ENCODE measurements at regions not wholly inside any gene's neighbourhood (a gene's known extent, or its start where the extent isn't known, plus 50 kb on each side); places are given as distances from the start of the nearest gene placed in this dataset.

DNA sequence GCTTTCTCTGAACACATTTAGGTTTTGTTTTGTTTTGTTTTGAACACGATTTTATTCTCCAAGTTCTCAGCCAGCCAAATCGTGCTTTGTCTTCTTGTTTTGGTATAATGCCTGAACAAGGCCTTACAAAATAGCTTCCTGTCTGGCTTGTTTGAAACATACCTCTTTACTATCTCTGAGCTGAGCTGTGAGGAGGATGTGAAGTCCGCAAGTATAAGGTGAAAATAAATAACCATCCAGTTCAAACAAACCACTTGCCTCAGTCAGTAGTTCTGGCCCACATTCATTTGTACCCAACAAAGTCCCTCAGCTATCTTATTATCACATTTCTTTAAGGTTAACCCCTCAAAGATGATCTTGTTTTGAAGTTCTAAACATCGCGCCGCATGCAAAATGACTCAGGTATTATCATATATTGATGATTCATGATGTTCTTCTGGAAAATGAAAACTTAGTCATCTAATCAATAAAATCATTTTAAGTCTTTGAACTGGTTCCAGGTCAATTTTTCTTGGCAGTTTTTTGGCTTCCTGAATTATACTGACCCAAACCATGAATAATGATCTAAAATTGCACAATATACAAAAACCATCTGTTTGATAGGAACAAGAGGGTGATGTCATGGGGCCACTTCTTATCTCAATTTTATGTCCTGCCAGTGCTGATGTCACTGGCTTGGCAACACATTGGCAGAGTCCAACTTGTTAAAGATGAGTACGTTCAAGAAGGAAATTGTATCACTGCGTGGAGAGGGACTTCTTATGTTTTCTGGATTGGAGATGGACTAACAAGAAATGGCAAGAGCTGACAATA lies 694.3 kb downstream of the KCNJ2 start:
- Histone ChIP-seq H3K9me3 (ENCODE audit: control extremely low read depth in 1 of 3, control insufficient read depth in 2 of 3, insufficient read depth in 1 of 3, low read length in 2 of 3) (peaks cover 0 to 12% (median 0%) of the 10 kb centered on the region in 3 donors), H3K4me2 (replicated peaks; ENCODE audit: low read depth, low read length, poor library complexity, severe bottlenecking) (no peak overlapping the region), H3K79me2 (ENCODE audit: control insufficient read depth, insufficient read depth, low read length) (no peaks in the 10 kb centered on the region), H3K4me3 (ENCODE audit: control extremely low read depth in 1 of 5, extremely low read depth in 1 of 5, insufficient read depth in 1 of 5, low read depth in 2 of 5, low read length in 4 of 5) (no peak overlapping the region), H3K4me1 (ENCODE audit: control insufficient read depth in 2 of 2, insufficient read depth in 2 of 2, low read length in 2 of 2) (no peaks in the 10 kb centered on the region), H3K27me3 (replicated peaks in 1 of 4; ENCODE audit: control extremely low read depth in 1 of 4, control insufficient read depth in 3 of 4, insufficient read depth in 4 of 4, low read length in 3 of 4) (no peaks in the 10 kb centered on the region), H3K36me3 (replicated peaks in 1 of 2; ENCODE audit: control extremely low read depth in 1 of 2, control insufficient read depth in 1 of 2, extremely low read depth in 1 of 2, insufficient read depth in 2 of 2, low read length in 1 of 2) (no peaks in the 10 kb centered on the region), H2AFZ (ENCODE audit: insufficient read depth, low read depth, low read length, poor library complexity, severe bottlenecking) (no peak overlapping the region), H3K9ac (ENCODE audit: low read length) (no peak overlapping the region), H4K20me1 (ENCODE audit: control insufficient read depth, insufficient read depth, low read length, poor library complexity, severe bottlenecking) (no peaks in the 10 kb centered on the region), H3K27ac (ENCODE audit: low read length in 2 of 2) (no peak overlapping the region)
- Mint-ChIP-seq H3K9me3 (ENCODE audit: insufficient read depth) (peaks cover 8% of the 10 kb centered on the region), H3K27ac (no peak overlapping the region), H3K4me1 (no peaks in the 10 kb centered on the region), H3K27me3 (no peaks in the 10 kb centered on the region), H3K4me3 (no peak overlapping the region)
- POLR2A ChIA-PET, result no interaction called here
- CTCF ChIA-PET, result no interaction called here
- TF ChIP-seq, protein P1, sequence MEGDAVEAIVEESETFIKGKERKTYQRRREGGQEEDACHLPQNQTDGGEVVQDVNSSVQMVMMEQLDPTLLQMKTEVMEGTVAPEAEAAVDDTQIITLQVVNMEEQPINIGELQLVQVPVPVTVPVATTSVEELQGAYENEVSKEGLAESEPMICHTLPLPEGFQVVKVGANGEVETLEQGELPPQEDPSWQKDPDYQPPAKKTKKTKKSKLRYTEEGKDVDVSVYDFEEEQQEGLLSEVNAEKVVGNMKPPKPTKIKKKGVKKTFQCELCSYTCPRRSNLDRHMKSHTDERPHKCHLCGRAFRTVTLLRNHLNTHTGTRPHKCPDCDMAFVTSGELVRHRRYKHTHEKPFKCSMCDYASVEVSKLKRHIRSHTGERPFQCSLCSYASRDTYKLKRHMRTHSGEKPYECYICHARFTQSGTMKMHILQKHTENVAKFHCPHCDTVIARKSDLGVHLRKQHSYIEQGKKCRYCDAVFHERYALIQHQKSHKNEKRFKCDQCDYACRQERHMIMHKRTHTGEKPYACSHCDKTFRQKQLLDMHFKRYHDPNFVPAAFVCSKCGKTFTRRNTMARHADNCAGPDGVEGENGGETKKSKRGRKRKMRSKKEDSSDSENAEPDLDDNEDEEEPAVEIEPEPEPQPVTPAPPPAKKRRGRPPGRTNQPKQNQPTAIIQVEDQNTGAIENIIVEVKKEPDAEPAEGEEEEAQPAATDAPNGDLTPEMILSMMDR (IDR thresholded peaks at IDR 0.05), result no peak
- TF ChIP-seq EZH2 (IDR thresholded peaks at IDR 0.05; ENCODE audit: borderline replicate concordance, insufficient read depth, low read depth, low read length, poor library complexity, severe bottlenecking), result no peak
- 65% methylated on average over 2 of the region's 8 CpGs for WGBS (ENCODE audit: insufficient coverage)
- ATAC-seq (ENCODE audit: low read depth), result no peak
- intact Hi-C loops (cut with micrococcal nuclease), result no loop called here
- DNase-seq, result no peak

DNA sequence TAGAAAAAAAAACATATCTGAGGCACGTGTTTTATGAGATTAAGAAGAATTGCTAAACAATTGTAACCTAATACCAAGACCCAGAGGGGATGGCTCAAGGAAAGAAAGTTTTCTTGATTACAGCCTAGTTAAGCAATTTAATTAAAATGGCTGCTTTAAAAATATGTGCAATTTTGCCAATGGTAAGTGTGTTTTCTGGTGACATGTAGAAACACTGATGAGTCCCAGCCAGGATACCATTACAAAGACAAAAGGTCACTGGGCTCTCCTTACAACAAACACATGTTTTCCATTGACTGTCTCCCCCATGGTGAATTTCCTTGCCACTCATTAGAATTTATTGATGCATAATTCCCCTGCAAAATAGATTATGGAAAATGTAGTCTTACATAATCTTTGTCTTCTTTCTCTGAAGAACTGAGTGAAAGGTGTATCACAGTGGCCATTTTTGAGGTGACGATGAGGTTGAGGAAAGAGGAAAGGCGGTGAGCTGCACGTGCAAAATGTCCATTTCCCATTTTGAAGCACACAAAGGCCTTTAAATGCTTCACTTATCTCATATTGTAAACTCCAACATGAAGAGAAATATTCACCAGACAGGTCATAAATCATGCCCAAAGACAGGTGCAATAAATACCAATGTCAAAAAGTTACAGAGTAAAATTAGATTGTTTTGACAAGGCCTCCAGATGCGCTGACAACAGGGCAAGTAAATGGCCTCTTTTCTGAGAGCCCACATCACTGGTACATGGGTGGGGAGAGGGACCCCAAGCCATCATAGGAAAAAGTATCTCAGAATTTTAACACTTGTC lies 696.9 kb downstream of the KCNJ2 start:
- Mint-ChIP-seq H3K27me3 (no peaks in the 10 kb centered on the region), H3K9me3 (ENCODE audit: insufficient read depth) (peaks cover under 1% of the 10 kb centered on the region), H3K27ac (no peak overlapping the region), H3K4me3 (no peak overlapping the region), H3K4me1 (no peaks in the 10 kb centered on the region)
- Histone ChIP-seq H3K27ac (ENCODE audit: low read length in 2 of 2) (no peak overlapping the region), H2AFZ (ENCODE audit: insufficient read depth, low read depth, low read length, poor library complexity, severe bottlenecking) (no peak overlapping the region), H3K9ac (ENCODE audit: low read length) (no peak overlapping the region), H3K4me3 (ENCODE audit: control extremely low read depth in 1 of 5, extremely low read depth in 1 of 5, insufficient read depth in 1 of 5, low read depth in 2 of 5, low read length in 4 of 5) (no peak overlapping the region), H3K4me2 (replicated peaks; ENCODE audit: low read depth, low read length, poor library complexity, severe bottlenecking) (no peak overlapping the region), H3K79me2 (ENCODE audit: control insufficient read depth, insufficient read depth, low read length) (no peaks in the 10 kb centered on the region), H3K4me1 (ENCODE audit: control insufficient read depth in 2 of 2, insufficient read depth in 2 of 2, low read length in 2 of 2) (no peaks in the 10 kb centered on the region), H3K36me3 (replicated peaks in 1 of 2; ENCODE audit: control extremely low read depth in 1 of 2, control insufficient read depth in 1 of 2, extremely low read depth in 1 of 2, insufficient read depth in 2 of 2, low read length in 1 of 2) (no peaks in the 10 kb centered on the region), H3K27me3 (replicated peaks in 1 of 4; ENCODE audit: control extremely low read depth in 1 of 4, control insufficient read depth in 3 of 4, insufficient read depth in 4 of 4, low read length in 3 of 4) (no peaks in the 10 kb centered on the region), H3K9me3 (ENCODE audit: control extremely low read depth in 1 of 3, control insufficient read depth in 2 of 3, insufficient read depth in 1 of 3, low read length in 2 of 3) (peaks cover 0 to 7% (median 0%) of the 10 kb centered on the region in 3 donors), H4K20me1 (ENCODE audit: control insufficient read depth, insufficient read depth, low read length, poor library complexity, severe bottlenecking) (no peaks in the 10 kb centered on the region)
- intact Hi-C loops (cut with micrococcal nuclease), result no loop called here
- TF ChIP-seq, protein P1 (IDR thresholded peaks at IDR 0.05), result no peak
- TF ChIP-seq EZH2 (IDR thresholded peaks at IDR 0.05; ENCODE audit: borderline replicate concordance, insufficient read depth, low read depth, low read length, poor library complexity, severe bottlenecking), result no peak
- ChIA-PET CTCF (no interaction called here), POLR2A (no interaction called here)
- 89% methylated on average over 3 of the region's 5 CpGs for WGBS (ENCODE audit: insufficient coverage)
- DNase-seq, result no peak
- no peak for ATAC-seq (ENCODE audit: low read depth)

All from B cell (primary cell).